ENCODE measurements at regions not wholly inside any gene's neighbourhood (a gene's known extent, or its start where the extent isn't known, plus 50 kb on each side); places are given as distances from the start of the nearest gene placed in this dataset.

DNA sequence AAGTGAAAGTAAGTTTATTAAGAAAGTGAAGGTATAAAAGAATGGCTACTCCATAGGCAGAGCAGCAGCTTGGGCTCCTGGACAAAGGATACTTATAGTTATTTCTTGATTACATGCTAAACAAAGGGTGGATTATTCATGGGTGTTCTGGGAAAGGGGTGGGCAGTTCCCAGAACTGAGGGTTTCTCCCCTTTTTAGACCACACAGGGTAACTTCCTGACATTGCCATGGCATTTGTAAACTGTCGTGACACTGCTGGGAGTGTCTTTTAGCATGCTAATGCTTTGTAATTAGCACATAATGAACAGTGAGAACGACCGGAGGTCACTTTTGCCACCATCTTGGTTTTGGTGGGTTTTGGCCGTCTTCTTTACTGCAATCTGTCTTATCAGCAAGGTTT is 557.6 kb downstream of the SPRY1 start:
- no peak for DNase-seq

DNA sequence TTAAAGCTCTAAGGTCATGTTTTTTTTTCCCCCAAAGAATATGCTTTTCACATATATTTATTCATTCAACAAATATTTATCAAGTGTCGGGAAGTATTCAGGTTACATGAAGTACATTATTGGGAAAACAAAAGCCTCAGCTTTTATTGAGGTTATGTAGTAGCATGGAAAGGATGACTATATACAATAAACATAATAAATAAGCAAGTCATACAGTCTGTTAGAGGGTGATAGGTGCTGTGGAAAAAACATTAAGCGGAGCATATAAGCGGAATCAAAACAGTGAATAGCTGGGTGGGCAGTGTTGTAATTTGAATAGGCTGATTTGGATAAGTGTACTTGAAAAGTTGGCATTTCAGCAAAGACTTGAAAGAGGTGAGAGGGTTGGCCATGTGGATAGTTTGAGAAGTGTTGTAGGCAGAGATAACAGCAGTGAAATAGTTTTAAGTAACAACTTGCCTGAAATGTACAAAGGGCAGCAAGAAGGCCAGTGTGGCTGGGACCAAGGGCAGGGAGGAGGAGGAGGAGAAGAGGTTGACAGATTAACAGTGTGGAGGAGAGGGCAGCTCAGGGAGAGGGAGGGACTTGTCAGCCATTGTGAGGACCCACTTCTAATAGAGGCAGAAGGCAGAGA is 558.7 kb downstream of the SPRY1 start:
- no peak for DNase-seq

DNA sequence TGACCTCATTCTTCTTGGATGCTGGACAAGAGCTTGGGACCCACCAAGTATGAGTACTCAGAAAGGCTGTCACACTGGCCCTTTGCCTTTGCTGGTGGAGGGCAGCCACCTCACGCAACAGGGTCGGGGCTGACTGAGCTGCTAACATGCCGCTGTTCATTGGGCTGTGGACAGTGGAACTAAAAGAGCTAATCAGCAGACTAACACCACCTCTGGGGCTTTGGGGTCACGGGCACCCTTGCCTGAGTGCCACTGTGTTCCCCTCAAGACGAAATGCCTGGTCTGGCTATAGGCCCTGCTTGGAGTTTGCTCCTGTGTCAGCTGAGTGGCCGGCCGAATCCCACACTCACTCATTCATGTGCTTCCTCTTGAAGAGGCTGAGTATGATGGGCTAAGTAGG is 559.6 kb downstream of the SPRY1 start:
- DNase-seq = no peak

DNA sequence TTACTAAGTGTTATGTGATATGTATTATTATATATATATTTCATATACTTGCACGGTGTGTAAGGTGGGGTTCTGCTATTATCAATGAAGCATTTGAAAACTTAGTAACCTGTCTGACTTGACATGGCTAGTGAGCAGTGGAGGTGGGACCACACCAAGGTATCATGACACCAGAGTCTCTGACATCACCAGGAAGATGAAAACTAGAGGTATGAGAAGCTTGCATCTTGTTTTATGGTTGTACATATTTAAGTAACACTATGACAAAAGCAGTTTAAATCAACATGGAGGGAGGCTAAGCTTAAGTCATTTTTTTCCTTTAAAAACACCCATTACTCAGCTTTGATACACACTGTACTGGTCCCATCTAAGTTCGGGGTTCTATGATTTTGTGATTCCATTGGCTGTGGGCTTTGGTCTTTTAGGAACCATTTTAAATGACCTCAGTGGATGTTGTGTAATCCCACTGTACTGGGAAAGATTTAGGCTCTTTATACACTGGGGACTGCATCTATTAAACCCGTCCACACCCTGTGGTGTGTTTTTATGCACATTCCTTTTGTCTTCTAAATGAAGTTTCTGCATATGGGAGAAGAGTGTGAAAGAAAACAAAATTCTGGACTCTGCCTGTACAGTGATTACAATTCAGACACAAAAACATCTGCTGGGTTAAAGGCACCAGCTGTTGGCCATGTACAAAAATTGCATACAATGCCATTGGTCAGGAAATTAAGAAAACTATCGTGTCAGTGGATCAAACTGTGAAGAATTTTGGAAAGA is 570.6 kb downstream of the SPRY1 start:
- no peak for DNase-seq

DNA sequence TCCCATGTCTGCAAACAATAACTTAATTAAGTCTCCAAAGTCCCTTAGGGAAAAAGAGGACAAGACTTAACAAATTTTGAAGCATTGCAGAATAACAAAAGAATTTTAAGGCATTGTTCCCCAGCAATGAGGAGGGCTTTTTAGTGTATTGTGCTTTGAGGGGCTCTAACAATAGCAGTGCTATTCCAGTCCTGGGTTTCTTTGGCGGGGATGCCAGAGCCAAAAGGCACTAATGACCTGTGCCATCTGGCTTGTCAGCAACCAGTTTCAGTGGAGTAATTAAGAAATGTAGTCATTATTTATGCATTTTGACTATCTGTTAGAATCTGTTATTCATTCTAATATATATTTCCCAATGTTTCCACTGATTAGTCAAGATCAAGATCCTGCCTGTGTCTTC is 575.4 kb downstream of the SPRY1 start:
- no peak for DNase-seq

DNA sequence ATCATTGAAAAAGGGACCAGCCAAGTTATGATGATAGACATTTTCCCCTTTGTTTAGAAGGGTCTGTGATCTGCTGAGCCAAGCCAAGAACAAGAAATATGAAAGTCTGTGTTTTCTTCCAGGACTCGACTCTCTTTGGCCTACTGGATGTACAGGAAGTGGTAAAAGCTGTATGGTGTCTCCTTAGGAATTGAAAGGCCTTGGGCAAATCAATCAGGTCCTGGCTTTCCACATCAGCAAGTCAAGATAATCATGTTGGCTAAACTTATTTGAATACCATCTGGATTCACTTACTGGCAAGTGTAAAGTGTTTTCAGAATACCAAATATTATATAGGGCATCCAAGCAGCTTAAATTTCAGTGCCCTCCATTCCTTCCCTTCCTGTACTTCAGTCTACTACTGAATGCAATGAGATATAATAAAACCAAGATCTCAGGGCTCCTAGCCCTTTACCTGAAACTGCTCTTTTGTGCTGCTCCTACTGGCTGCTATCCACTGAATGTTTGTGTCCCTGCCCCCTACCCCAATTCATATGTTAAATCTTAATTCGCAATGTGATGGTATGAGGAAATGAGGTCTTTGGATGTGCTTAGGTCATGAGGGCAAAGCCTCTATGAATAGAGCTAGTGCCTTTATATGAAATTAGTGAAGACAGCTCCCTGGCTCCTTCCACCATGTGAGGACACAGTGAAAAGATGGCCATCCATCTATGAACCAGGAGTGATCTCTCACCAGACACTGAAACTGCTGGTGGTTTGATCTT is 578.0 kb downstream of the SPRY1 start:
- no peak for DNase-seq

DNA sequence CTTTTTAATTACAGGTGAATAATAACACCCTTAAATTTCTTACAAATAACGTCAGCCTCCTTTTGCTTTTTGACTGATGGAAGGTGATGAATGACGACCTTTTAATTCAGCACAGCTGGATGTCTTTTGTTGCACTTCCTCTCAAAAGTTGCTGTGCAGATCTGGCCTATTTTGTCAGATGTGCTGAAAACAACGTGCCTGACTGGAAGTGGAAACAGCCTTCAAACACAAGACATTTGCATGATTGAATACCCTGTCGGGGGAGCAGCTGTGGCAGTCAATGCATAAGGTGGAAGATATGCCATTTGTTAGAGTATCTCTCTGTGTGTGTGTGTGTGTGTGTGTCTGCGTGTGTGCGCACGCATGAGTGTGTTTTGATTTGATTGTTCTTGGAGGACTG is 579.7 kb downstream of the SPRY1 start:
- peak; percentile 53 for DNase-seq

DNA sequence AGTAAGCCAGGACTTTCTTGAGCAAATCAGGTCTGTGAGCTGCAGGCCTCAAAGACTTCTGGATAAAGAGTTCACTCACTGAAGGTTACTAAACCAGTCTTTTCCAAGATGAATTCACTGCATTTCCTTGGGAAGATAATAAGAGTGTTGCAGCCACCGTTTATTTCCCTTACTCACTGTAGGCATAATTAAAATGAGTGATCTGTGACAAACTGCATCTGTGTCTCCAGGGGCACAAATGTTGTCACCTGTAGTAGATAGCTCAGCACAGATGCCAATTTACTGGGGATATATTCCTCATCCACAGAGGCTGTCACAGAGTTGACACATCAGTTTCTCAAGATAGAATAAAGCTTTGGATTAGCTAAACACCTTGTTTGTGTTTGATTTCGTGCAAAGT is 580.2 kb downstream of the SPRY1 start:
- no peak for DNase-seq

DNA sequence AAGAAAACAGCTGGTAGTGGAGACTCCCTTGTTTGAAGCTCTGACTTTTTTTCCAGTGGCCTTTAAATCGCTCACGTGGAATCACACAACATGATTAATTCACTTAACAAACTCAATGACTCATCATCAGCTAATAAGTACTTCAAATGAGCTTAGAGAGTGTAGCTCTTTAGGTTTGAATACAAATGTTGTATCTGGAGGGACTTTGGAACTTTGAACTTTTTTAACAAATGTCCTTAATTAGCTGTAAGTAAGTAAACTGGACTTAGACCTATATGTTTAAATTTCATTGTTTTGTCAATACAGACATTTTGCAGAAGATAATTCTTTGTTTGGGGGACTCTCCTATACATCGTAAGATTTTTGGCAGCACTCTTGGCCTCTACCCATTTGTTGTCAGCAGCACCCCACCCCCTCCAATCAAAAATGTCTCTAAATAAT is 581.1 kb downstream of the SPRY1 start:
- no peak for DNase-seq

DNA sequence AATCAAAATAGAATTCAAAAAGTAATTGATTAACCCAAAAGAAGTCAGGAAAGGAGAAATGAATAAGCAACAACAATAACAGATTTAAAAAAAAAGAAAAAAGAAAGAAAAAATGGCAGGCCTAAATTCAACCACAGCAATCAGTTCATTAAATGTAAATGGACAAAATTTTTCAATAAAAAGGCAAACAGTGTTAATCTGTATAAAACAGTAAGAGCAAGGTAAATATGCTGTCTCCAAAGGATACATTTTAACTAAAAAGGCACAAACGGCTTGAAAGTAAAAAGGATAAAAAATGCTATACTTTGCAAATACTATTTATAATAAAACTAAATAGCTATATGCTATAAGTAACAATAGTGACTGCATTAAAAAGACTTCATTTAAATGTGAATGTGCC is 582.0 kb downstream of the SPRY1 start:
- DNase-seq = no peak

DNA sequence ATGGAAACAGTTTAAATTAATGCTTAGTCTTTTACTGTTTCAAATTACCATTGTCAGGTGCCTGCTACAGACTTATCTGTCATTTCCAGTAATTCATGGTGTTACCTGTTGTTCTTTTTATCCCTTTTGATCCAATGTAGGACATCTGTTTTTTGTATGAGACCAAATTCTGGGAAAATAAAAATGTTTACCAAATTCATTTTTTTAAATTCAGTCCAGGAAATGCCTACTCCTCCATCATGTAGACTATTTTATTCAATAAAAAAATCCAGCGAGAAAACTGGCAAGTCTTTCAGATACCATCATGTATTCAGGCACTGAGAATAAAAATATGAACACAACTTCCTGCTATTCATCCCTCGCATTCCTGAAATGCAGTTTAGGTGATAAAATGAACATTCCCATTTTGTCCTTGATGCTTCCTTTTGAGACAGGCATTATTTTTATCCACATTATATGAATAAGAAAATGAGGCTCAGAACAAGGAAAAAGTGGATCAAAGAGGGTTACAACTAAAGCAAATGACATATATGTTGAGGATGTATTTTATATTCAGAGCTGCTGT is 584.2 kb downstream of the SPRY1 start:
- no peak for DNase-seq

DNA sequence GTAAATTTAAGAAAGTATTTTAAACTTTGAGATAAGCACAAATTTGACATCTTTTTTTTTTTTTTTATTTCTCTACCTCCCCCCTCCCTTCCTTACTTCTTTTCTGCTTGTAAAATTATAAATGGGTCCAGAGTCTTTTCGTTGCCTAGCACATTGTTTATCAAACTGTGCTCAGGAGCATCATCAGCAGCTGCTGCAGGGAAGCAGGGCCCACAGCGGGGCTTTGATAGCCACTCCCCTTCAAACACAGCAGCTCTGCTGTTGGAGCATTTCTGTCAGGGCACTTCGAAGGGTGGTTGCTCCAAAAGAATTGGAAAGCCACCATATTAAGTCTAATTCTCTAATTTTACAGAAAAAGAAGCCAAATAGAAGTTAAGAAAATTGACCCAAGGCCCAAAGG is 588.3 kb downstream of the SPRY1 start:
- DNase-seq = no peak

DNA sequence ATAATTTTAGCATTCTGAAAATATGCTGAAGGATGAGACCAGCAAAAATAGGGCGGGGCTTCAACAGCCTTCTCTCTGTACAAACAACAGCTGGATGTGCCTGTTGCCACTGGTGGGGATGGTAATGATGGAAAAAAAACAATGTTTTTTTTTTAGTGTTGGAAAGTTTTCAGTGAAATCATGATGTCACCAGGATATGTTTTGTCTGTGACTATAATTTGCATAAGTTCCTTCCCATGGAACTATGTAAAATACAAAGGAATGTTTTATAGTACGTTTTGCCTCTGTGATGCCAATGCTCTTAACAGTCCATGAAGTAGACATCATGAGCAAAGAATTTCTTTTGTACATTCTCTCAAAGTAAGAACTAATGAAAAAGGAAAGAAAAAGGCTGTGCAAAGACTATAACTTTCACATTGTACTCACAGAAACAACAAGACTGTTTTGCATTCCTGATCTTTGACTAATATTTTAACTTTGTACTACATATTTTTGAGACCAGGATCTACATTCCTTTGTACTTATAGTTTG is 589.7 kb downstream of the SPRY1 start:
- DNase-seq = no peak

DNA sequence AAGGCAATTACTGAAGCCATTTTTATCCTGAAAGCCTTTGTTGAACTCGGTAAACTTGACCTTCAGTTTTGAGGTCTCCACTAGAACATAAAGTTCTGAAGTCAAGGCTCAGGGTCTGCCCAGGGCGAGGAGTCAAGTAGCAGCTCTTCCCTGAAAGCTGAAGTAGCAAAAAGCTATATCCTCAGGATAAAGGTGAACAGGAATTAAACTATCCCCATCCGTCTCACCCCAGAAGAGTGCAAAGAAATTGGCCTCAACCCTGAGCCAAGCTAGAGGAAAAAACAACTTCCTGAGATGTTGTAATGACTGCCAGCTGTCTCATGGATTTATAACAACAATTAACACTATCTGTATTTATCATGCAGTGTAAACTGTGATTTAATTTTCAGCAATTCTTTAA is 590.8 kb downstream of the SPRY1 start:
- DNase-seq = no peak

DNA sequence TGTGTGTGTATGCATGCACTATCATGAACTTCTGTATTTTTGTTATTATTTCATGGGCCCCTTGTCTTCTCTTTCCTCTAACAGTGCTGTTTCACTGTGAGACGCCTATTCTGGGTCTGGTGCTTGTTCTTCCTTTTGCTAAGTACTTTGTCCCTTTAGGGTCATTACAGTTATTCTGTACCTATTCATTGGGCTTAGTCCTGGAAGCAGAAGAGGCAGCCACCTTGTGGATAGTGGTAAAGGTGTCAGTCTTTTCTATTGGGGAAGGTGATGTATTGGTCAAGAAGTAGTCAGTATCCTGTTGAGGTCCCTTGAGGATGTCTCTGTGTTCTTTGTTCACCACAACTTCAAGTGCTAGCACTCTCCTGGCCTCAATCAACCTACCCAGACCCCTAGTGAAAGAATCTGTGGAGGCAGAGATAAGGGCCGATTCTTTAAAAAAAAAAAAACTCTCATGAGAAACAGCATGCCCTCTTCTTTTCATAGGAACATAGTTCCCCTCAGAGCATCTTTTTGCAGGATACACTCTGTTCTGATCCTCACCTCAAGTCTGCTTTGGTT is 593.8 kb downstream of the SPRY1 start:
- no peak for DNase-seq

DNA sequence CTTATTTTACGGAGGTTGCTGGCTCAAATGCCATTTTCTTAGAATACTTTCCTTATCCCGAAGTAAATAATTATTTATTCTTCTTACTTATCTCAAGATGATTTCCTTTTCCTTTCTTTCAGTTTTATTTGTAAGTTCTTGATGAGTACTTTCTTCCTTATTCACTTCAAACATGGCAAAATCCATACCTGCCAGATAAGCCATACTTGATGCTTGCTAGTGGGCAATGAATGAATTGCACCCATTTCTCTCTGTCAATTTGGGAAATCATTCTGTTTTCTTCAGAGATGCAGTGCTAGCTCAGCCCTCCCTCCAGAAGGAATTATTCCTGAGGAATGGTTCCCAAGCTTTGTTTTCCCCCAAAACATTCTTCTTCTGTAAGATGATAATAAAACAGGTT is 598.3 kb downstream of the SPRY1 start:
- DNase-seq = no peak

DNA sequence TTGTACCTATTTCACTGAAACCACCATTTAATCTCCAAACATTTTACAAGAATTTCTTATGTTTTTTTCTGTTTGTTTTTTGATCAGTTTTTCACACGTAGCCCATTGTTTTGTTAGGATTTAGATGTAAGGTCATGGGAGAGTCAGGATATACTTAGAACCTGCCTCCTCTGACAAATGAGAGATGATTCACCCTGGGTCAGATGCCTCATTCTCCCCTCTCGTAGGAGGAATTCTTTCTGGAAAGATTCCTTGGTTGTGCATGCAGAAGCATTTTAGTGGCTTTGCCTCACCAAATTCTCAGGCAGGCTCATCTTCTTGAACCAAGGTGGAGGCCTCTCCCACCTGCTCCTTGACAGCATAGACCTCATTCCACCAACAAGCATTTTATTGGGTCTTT is 599.3 kb downstream of the SPRY1 start:
- DNase-seq = no peak

DNA sequence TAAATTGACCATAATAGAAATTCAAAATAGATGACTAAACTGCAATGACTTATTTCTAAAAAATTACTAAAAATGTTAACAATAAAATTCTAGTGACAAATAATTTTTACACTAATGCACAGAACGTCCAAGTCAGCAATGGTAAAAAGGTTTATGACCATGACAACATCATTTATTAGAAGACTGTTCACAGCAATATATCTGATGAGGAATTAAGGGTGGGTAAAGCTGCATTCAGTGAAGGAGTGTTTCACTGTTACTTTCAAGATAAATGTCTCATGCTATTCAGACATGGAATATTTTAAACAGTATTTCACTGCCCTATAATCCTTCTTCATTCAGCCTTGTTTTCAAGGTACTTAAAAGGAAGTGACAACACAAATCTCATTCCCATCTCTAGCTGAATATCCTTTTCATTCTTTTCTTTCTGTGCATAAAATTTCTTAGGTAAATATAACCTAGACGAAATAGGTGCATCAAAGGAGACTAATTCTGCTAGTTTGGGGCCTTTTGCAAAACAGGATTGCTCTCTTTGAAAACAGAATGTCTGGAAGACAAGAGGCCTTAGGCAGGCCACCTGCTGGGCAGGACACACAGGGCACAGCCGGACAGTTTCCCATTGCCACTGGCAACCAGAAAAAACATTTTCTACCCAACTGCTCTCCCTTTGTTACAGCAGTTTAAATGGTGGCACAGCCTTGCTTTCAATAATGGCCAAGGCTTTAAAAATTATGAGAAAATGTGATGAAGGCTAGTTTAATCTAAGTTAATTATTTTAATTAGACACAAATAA is 600.3 kb downstream of the SPRY1 start:
- DNase-seq = no peak

DNA sequence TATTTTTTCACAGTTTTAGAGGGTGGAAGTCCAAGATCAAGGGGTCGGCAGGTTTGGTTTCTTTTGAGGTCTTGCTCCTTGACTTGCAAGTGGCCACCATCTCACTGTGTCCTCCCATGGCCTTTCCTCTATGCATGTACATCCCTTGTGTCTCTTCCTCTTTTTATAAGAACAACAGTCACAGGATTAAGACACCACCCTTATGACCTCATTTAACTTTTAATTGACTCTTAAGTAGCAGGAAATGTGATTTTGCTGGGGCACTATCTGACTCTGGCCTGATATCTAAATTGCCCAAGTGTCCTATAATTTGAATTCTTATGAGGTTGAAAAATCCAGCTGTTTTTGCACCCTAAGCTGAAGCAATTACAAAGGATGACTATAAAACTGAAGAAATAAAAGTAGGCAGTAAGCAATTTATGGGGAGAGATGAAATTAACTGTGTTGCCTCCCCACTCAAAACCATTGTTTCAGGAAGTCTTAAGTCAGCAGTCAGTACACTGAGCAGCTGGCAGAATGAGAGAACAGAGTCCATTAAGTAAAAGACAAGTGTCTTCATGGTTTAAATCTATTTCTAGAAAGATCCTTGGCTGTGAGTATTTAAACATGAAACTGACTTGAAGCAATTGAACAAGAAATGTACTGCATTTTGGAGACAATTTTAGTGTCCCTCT is 601.3 kb downstream of the SPRY1 start:
- DNase-seq = no peak

DNA sequence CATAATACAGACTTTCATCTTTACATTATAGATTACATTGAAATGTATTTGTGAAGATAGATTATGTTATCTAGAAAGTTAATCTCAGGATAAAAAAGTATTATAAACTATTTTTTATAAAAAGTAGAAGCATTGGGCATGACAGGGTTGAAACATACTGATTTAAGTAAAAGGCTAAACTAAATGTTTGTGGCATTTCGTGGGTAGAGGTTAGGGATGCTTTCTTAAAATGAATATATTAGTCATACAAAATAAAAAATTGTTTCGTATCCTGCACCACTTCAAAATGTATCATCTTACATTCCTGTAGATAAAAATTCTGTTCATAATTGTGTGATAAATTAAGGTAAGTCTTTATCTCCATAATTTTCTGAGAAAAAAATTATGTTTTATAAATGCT is 603.6 kb downstream of the SPRY1 start:
- no peak for DNase-seq

DNA sequence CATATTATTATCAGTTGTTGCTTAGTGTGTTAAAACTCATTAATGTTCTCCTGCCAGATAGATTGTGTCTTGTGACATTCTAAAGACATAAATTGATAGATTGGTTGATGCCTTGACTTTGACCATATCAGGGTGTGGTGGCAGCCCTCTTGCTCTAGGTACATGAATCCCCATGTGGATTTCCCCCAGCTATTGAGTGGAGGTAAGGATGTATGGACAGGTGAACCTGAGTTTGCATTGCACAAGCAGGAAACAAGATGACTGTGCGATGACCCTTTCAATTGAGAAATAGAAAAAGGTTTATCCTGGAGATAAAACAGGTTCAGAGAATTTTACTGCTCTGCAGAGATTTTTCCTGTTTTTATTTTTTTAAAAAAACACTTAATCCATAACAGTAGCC is 619.2 kb downstream of the SPRY1 start:
- no peak for DNase-seq

Data from right forelimb (tissue), 1 donor.